ENCODE measurements at regions not wholly inside any gene's neighbourhood (a gene's known extent, or its start where the extent isn't known, plus 50 kb on each side); places are given as distances from the start of the nearest gene placed in this dataset.

DNA sequence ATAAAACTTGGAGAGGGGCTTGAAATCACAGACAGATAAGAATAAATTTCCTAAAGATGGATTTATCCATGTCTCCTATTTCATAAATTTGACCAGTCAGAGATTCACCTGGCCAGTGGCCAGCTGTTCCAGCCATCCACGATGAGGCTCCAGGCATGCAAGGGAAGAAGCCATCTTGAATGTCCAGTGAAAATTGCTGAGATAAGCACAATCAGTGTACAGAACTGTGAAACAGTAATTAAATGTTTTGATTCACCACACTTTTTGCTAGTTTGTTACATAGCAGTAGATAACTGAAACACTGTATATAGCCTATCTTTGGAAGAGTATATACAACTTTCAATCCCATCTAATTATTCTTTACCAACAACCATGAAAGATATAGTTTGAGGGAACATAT, 163.5 kb downstream of the HINT1 start:
- Histone ChIP-seq H4K5ac (ENCODE audit: insufficient read length, low read depth, low read length) (no peak overlapping the region), H3K56ac (replicated peaks; ENCODE audit: insufficient read length, low read depth, low read length) (no peak overlapping the region), H2AFZ (ENCODE audit: low read length) (no peak overlapping the region), H3K4ac (replicated peaks; ENCODE audit: insufficient read length, low read depth, low read length) (no peak overlapping the region), H3K36me3 (ENCODE audit: control insufficient read depth in 2 of 4, insufficient read depth in 4 of 4, low read length in 3 of 4) (no peaks in the 10 kb centered on the region), H3K9ac (replicated peaks in 1 of 4; ENCODE audit: extremely low read depth in 1 of 4, low read depth in 3 of 4, low read length in 3 of 4) (no peak overlapping the region), H3K23ac (ENCODE audit: insufficient read length) (no peak overlapping the region), H3K14ac (ENCODE audit: insufficient read length) (no peak overlapping the region), H2BK5ac (ENCODE audit: low read depth, low read length) (no peak overlapping the region), H2BK120ac (replicated peaks; ENCODE audit: low read depth, low read length) (no peak overlapping the region), H3K79me1 (ENCODE audit: low read depth, low read length) (no peaks in the 10 kb centered on the region), H3K27ac (ENCODE audit: low read depth, low read length) (no peak overlapping the region), H3K4me3 (ENCODE audit: extremely low read depth in 1 of 4, insufficient read depth in 2 of 4, low read depth in 3 of 4, low read length in 4 of 4) (no peak overlapping the region), H2BK15ac (ENCODE audit: low read length) (no peak overlapping the region), H3K18ac (ENCODE audit: extremely low read depth, low read length) (no peak overlapping the region), H3K23me2 (ENCODE audit: low read depth, low read length) (no peaks in the 10 kb centered on the region), H2BK20ac (ENCODE audit: low read length) (no peak overlapping the region), H2BK12ac (ENCODE audit: low read depth, low read length) (no peak overlapping the region), H3K79me2 (ENCODE audit: control insufficient read depth in 1 of 2, insufficient read depth in 2 of 2, low read length in 2 of 2) (no peaks in the 10 kb centered on the region), H3K27me3 (replicated peaks in 1 of 4; ENCODE audit: control insufficient read depth in 3 of 4, extremely low read depth in 1 of 4, insufficient read depth in 3 of 4, low read length in 3 of 4) (no peaks in the 10 kb centered on the region), H3K4me2 (ENCODE audit: insufficient read depth in 1 of 2, low read depth in 2 of 2, low read length in 2 of 2) (no peak overlapping the region), H4K8ac (ENCODE audit: extremely low read depth, insufficient read depth, low read length) (no peak overlapping the region), H4K20me1 (replicated peaks in 1 of 2; ENCODE audit: control insufficient read depth in 1 of 2, insufficient read depth in 2 of 2, low read length in 2 of 2) (no peaks in the 10 kb centered on the region), H2AK5ac (ENCODE audit: low read depth, low read length) (no peak overlapping the region), H3K4me1 (replicated peaks in 1 of 4; ENCODE audit: control insufficient read depth in 3 of 4, insufficient read depth in 4 of 4, low read length in 3 of 4) (peaks cover 0 to 3% (median 2%) of the 10 kb centered on the region in 4 experiments; a peak in 3 of 7 replicates), H4K91ac (replicated peaks; ENCODE audit: insufficient read length, low read length) (no peak overlapping the region), H3K9me3 (ENCODE audit: insufficient read depth in 2 of 2, low read depth in 1 of 2, low read length in 1 of 2) (no peaks in the 10 kb centered on the region)
- CTCF ChIA-PET (ENCODE audit: partially characterized antibody), result no interaction called here
- DNase-seq (ENCODE audit: low read depth in 1 of 2, low spot score in 2 of 2) (no peak), FAIRE-seq (no peak)
- TF ChIP-seq ATF3 (IDR thresholded peaks at IDR 0.05; ENCODE audit: insufficient read depth, low read depth, low read length) (no peak), EGR1 (IDR thresholded peaks at IDR 0.05; ENCODE audit: borderline replicate concordance, low read depth, low read length) (no peak), BRCA1 (IDR thresholded peaks at IDR 0.05; ENCODE audit: low read depth, low read length) (no peak), RNF2 (IDR thresholded peaks at IDR 0.05; ENCODE audit: borderline replicate concordance, low read depth, low read length, missing control alignments, poor library complexity, severe bottlenecking) (no peak), MAFK (IDR thresholded peaks at IDR 0.05; ENCODE audit: low read depth, low read length) (peak; percentile 75), EP300 (IDR thresholded peaks at IDR 0.05; ENCODE audit: borderline replicate concordance in 1 of 2, low read depth in 2 of 2, low read length in 2 of 2) (no peak), KDM1A (IDR thresholded peaks at IDR 0.05; ENCODE audit: borderline replicate concordance, low read length) (no peak)
- WGBS, 2 experiments (ENCODE audit: extremely low coverage in 1 of 2, insufficient coverage in 1 of 2, insufficient read length in 1 of 2, insufficient replicate concordance in 2 of 2, low coverage in 1 of 2, low lambda C conversion rate in 2 of 2, missing lambda C conversion rate in 1 of 2), result 83% methylated on average over 1 of the region's 1 CpG; no CpG with 5 or more reads in 1 of the 2 experiments
- POLR2A ChIA-PET (ENCODE audit: partially characterized antibody), result no interaction called here

Measured in H1 (cell line).